HepG2 (cell line): ENCODE measurements at regions not wholly inside any gene's neighbourhood (a gene's known extent, or its start where the extent isn't known, plus 50 kb on each side); places are given as distances from the start of the nearest gene placed in this dataset.
A peak's percentile ranks its signal among the peaks of the same experiment; 100 is the strongest.

Source experiments
- CBX5 ChIP-seq: sonication (generic); formaldehyde crosslinking; IDR thresholded peaks from 2 replicates; pipeline ENCODE4 v1.4.0; 2020; ENCODE audit warnings: missing genetic modification reagents, borderline replicate concordance
- FOXC1 ChIP-seq: sonication (generic); formaldehyde crosslinking; IDR thresholded peaks from 2 replicates; pipeline ENCODE4 v1.8.0; 2022; ENCODE audit warnings: mild to moderate bottlenecking, missing genetic modification reagents, borderline replicate concordance
- GATAD2A ChIP-seq: IDR thresholded peaks from 2 replicates; pipeline ENCODE4 v1.6.1; 2016
- ISL2 ChIP-seq: sonication (generic); formaldehyde crosslinking; IDR thresholded peaks from 2 replicates; pipeline ENCODE4 v1.5.0; 2020; ENCODE audit warnings: missing genetic modification reagents
- PHF21A ChIP-seq: sonication (generic); formaldehyde crosslinking; IDR thresholded peaks from 2 replicates; pipeline ENCODE4 v1.5.0; 2020; ENCODE audit warnings: mild to moderate bottlenecking, missing genetic modification reagents
- PRMT3 ChIP-seq: sonication (generic); formaldehyde crosslinking; IDR thresholded peaks from 2 replicates; pipeline ENCODE4 v1.8.1; 2022; ENCODE audit warnings: low read depth, mild to moderate bottlenecking, moderate library complexity, missing genetic modification reagents, borderline replicate concordance
- RARG ChIP-seq: sonication (generic); formaldehyde crosslinking; IDR thresholded peaks from 2 replicates; pipeline ENCODE4 v1.4.0; 2020; ENCODE audit warnings: low read depth, mild to moderate bottlenecking, missing genetic modification reagents
- RFXANK ChIP-seq: IDR thresholded peaks from 2 replicates; pipeline ENCODE4 v1.6.1; 2016
- SIX1 ChIP-seq: sonication (generic); formaldehyde crosslinking; IDR thresholded peaks from 2 replicates; pipeline ENCODE4 v1.4.0; 2020; ENCODE audit warnings: missing genetic modification reagents, borderline replicate concordance
- SRSF9 ChIP-seq: fragments of 200-400 bp; formaldehyde crosslinking; IDR thresholded peaks from 2 replicates; pipeline ENCODE4 v1.6.1; 2018; ENCODE audit warnings: borderline replicate concordance, mild to moderate bottlenecking, low read depth, low read length; ENCODE audit not compliant: insufficient read depth, poor library complexity, severe bottlenecking
- ZBTB8A ChIP-seq: sonication (generic); formaldehyde crosslinking; IDR thresholded peaks from 2 replicates; pipeline ENCODE4 v1.4.0; 2020; ENCODE audit warnings: mild to moderate bottlenecking, low read depth, missing genetic modification reagents, borderline replicate concordance
- ZC3H13 ChIP-seq: sonication (generic); formaldehyde crosslinking; IDR thresholded peaks from 2 replicates; pipeline ENCODE4 v1.8.1; 2023; ENCODE audit warnings: mild to moderate bottlenecking, missing genetic modification reagents, moderate library complexity
- ZNF10 ChIP-seq: sonication (generic); formaldehyde crosslinking; IDR thresholded peaks from 2 replicates; pipeline ENCODE4 v1.4.0; 2020; ENCODE audit warnings: mild to moderate bottlenecking, low read depth, missing genetic modification reagents, borderline replicate concordance
- ZNF256 ChIP-seq: sonication (generic); formaldehyde crosslinking; conservative IDR thresholded peaks from 2 replicates; pipeline ENCODE4 v1.4.0; 2020; ENCODE audit warnings: missing genetic modification reagents
- ZNF337 ChIP-seq: sonication (generic); formaldehyde crosslinking; IDR thresholded peaks from 2 replicates; pipeline ENCODE4 v1.5.1; 2020; ENCODE audit warnings: missing genetic modification reagents, low read depth, mild to moderate bottlenecking, borderline replicate concordance
- ZNF737 ChIP-seq: sonication (generic); formaldehyde crosslinking; IDR thresholded peaks from 2 replicates; pipeline ENCODE4 v1.5.0; 2020; ENCODE audit warnings: missing genetic modification reagents, mild to moderate bottlenecking, borderline replicate concordance
- ZNF780A ChIP-seq: sonication (generic); formaldehyde crosslinking; IDR thresholded peaks from 2 replicates; pipeline ENCODE4 v1.8.0; 2022; ENCODE audit warnings: mild to moderate bottlenecking, missing genetic modification reagents, moderate library complexity
- ZSCAN29 ChIP-seq: sonication (generic); formaldehyde crosslinking; conservative IDR thresholded peaks from 2 replicates; pipeline ENCODE4 v1.4.0; 2020; ENCODE audit warnings: mild to moderate bottlenecking, missing genetic modification reagents
- TF ChIP-seq, protein P1 (sequence below): sonication (generic); formaldehyde crosslinking; IDR thresholded peaks from 2 replicates; pipeline ENCODE4 v1.4.0; 2020; ENCODE audit warnings: mild to moderate bottlenecking, low read depth, missing genetic modification reagents
- TF ChIP-seq, protein P2 (sequence below): sonication (generic); formaldehyde crosslinking; IDR thresholded peaks from 2 replicates; pipeline ENCODE4 v1.4.0; 2020; ENCODE audit warnings: missing genetic modification reagents
- TF ChIP-seq, protein P3 (sequence below): IDR thresholded peaks from 2 replicates; pipeline ENCODE4 v1.6.1; 2016; ENCODE audit warnings: low read depth
- TF ChIP-seq, protein P4 (sequence below): sonication (generic); formaldehyde crosslinking; IDR thresholded peaks from 2 replicates; pipeline ENCODE4 v1.4.0; 2020; ENCODE audit warnings: missing genetic modification reagents
- TF ChIP-seq, protein P5 (sequence below): sonication (generic); formaldehyde crosslinking; IDR thresholded peaks from 2 replicates; pipeline ENCODE4 v1.8.0; 2022; ENCODE audit warnings: mild to moderate bottlenecking, missing genetic modification reagents, borderline replicate concordance

DNA sequence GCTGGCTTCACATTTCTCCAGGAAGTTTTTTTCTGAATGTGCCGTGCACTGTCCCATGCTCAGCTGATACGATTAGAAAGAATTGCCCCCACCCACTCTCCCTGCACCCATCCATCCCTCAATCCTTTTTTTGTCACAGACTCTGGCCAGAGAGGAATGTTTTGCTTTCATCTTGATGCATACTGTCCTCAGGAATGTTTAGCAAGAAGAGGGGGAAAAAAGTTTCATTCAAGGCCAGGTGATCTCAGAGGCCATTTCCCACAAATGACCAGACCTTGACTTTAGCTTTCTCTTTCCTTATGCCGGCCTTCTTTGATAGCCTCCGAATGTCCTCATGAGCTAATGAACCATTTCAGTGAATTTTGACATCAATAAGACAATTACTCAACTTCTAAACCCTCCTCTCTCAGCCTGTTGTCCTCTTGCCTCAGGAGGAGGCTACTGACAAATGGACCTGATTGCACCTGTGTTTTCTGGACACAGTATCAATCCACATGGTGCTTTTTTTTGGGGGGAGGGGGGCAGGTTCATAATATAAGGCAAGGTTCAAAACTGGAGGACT lies 105.0 kb upstream of the KLF6 start (continued):
- TF ChIP-seq, protein P1, sequence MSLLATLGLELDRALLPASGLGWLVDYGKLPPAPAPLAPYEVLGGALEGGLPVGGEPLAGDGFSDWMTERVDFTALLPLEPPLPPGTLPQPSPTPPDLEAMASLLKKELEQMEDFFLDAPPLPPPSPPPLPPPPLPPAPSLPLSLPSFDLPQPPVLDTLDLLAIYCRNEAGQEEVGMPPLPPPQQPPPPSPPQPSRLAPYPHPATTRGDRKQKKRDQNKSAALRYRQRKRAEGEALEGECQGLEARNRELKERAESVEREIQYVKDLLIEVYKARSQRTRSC (CRISPR knock-in tag), result no peak
- no peak for TF ChIP-seq ZSCAN29 (CRISPR knock-in tag)
- no peak for TF ChIP-seq RFXANK (CRISPR knock-in tag)
- TF ChIP-seq ZC3H13 (CRISPR knock-in tag), result no peak
- TF ChIP-seq, protein P2, sequence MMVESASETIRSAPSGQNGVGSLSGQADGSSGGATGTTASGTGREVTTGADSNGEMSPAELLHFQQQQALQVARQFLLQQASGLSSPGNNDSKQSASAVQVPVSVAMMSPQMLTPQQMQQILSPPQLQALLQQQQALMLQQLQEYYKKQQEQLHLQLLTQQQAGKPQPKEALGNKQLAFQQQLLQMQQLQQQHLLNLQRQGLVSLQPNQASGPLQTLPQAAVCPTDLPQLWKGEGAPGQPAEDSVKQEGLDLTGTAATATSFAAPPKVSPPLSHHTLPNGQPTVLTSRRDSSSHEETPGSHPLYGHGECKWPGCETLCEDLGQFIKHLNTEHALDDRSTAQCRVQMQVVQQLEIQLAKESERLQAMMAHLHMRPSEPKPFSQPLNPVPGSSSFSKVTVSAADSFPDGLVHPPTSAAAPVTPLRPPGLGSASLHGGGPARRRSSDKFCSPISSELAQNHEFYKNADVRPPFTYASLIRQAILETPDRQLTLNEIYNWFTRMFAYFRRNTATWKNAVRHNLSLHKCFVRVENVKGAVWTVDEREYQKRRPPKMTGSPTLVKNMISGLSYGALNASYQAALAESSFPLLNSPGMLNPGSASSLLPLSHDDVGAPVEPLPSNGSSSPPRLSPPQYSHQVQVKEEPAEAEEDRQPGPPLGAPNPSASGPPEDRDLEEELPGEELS, result peak; percentile 91
- TF ChIP-seq, protein P3, sequence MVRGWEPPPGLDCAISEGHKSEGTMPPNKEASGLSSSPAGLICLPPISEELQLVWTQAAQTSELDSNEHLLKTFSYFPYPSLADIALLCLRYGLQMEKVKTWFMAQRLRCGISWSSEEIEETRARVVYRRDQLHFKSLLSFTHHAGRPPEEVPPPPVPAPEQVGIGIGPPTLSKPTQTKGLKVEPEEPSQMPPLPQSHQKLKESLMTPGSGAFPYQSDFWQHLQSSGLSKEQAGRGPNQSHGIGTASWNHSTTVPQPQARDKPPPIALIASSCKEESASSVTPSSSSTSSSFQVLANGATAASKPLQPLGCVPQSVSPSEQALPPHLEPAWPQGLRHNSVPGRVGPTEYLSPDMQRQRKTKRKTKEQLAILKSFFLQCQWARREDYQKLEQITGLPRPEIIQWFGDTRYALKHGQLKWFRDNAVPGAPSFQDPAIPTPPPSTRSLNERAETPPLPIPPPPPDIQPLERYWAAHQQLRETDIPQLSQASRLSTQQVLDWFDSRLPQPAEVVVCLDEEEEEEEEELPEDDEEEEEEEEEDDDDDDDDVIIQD (CRISPR knock-in tag), result peak; percentile 90
- TF ChIP-seq, protein P4, sequence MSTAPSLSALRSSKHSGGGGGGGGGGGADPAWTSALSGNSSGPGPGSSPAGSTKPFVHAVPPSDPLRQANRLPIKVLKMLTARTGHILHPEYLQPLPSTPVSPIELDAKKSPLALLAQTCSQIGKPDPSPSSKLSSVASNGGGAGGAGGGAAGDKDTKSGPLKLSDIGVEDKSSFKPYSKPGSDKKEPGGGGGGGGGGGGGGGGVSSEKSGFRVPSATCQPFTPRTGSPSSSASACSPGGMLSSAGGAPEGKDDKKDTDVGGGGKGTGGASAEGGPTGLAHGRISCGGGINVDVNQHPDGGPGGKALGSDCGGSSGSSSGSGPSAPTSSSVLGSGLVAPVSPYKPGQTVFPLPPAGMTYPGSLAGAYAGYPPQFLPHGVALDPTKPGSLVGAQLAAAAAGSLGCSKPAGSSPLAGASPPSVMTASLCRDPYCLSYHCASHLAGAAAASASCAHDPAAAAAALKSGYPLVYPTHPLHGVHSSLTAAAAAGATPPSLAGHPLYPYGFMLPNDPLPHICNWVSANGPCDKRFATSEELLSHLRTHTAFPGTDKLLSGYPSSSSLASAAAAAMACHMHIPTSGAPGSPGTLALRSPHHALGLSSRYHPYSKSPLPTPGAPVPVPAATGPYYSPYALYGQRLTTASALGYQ, result peak; percentile 87; the same call in 1 of the 2 replicates
- no peak for TF ChIP-seq ZNF337 (CRISPR knock-in tag)
- TF ChIP-seq, protein P5, sequence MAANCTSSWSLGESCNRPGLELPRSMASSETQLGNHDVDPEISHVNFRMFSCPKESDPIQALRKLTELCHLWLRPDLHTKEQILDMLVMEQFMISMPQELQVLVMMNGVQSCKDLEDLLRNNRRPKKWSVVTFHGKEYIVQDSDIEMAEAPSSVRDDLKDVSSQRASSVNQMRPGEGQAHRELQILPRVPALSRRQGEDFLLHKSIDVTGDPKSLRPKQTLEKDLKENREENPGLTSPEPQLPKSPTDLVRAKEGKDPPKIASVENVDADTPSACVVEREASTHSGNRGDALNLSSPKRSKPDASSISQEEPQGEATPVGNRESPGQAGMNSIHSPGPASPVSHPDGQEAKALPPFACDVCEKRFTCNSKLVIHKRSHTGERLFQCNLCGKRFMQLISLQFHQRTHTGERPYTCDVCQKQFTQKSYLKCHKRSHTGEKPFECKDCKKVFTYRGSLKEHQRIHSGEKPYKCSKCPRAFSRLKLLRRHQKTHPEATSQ (CRISPR knock-in tag), result no peak; the same call in 1 of the 2 replicates
- TF ChIP-seq RARG, result no peak
- peak; percentile 52; the same call in 1 of the 2 replicates for TF ChIP-seq SIX1
- no peak for TF ChIP-seq FOXC1
- TF ChIP-seq GATAD2A (CRISPR knock-in tag), result peak; percentile 96
- TF ChIP-seq PRMT3 (CRISPR knock-in tag), result no peak
- no peak for TF ChIP-seq SRSF9
- no peak for TF ChIP-seq ZNF780A (CRISPR knock-in tag)
- TF ChIP-seq PHF21A, result 0 out of 2 replicates have a peak, but pooled peaks have one; percentile 28
- no peak for TF ChIP-seq ZNF256 (CRISPR knock-in tag)
- TF ChIP-seq CBX5, result peak; percentile 72; the same call in 1 of the 2 replicates
- TF ChIP-seq ISL2 (CRISPR knock-in tag), result peak; percentile 94
- no peak for TF ChIP-seq ZBTB8A (CRISPR knock-in tag)
- no peak for TF ChIP-seq ZNF10 (CRISPR knock-in tag)
- TF ChIP-seq ZNF737 (CRISPR knock-in tag), result no peak
